GM12872 (cell line): ENCODE measurements at regions not wholly inside any gene's neighbourhood (a gene's known extent, or its start where the extent isn't known, plus 50 kb on each side); places are given as distances from the start of the nearest gene placed in this dataset.

Experiments used
- CTCF ChIP-seq: IDR thresholded peaks from 3 replicates; pipeline ENCODE4 v1.5.1; 2011; ENCODE audit warnings: low read depth, mild to moderate bottlenecking, low read length, moderate library complexity; ENCODE audit not compliant: insufficient read depth

- no peak for TF ChIP-seq CTCF
Measured at GRCh38 chr20:24779131-24779530, 169.9 kb upstream of the CST7 start.

GRCh38 chr20:24779946-24780345 is 169.1 kb upstream of the CST7 start:
- no peak for TF ChIP-seq CTCF

GRCh38 chr20:24780674-24781417 is 168.2 kb upstream of the CST7 start:
- peak; percentile 37; the same call in 2 of the 3 replicates for TF ChIP-seq CTCF

- peak; percentile 63; the same call in 2 of the 3 replicates for TF ChIP-seq CTCF
Measured at GRCh38 chr20:24781418-24781980, 167.6 kb upstream of the CST7 start.

GRCh38 chr20:24782301-24782700 is 166.8 kb upstream of the CST7 start:
- TF ChIP-seq CTCF, result no peak

GRCh38 chr20:24782801-24783630 is 166.1 kb upstream of the CST7 start:
- TF ChIP-seq CTCF, result peak; percentile 33; the same call in 1 of the 3 replicates
